SIG-M5 treated with dmso at 0.1 percent for 504 hours (cell line): ENCODE measurements at regions not wholly inside any gene's neighbourhood (a gene's known extent, or its start where the extent isn't known, plus 50 kb on each side); places are given as distances from the start of the nearest gene placed in this dataset.

Experiments used
- DNase-seq: peaks from one replicate; lab custom pipeline; 2025; ENCODE audit not compliant: unreplicated experiment; lab: John Stamatoyannopoulos, UW

GRCh38 chr1:56418151-56418631 lies 161.2 kb downstream of the PLPP3 start:
- DNase-seq = no peak

- DNase-seq = no peak
Measured at GRCh38 chr1:56417646-56418045, 161.7 kb downstream of the PLPP3 start.

GRCh38 chr1:56416495-56416894 lies 162.9 kb downstream of the PLPP3 start:
- DNase-seq = no peak

GRCh38 chr1:56415720-56416119 lies 163.6 kb downstream of the PLPP3 start:
- DNase-seq = no peak

GRCh38 chr1:56415258-56415657 lies 164.1 kb downstream of the PLPP3 start:
- no peak for DNase-seq

- peak; percentile 6 for DNase-seq
Measured at GRCh38 chr1:56414728-56415224, 164.6 kb downstream of the PLPP3 start.

GRCh38 chr1:56413671-56414199 lies 165.6 kb downstream of the PLPP3 start:
- DNase-seq = no peak

- DNase-seq = no peak
Measured at GRCh38 chr1:56411484-56412180, 167.7 kb downstream of the PLPP3 start.

- DNase-seq = no peak
Measured at GRCh38 chr1:56411021-56411420, 168.3 kb downstream of the PLPP3 start.

GRCh38 chr1:56410405-56410804 lies 169.0 kb downstream of the PLPP3 start:
- DNase-seq = no peak

GRCh38 chr1:56409112-56409691 lies 170.2 kb downstream of the PLPP3 start:
- no peak for DNase-seq

GRCh38 chr1:56406821-56407220 lies 172.5 kb downstream of the PLPP3 start:
- DNase-seq = no peak

GRCh38 chr1:56404561-56405030 lies 174.8 kb downstream of the PLPP3 start:
- no peak for DNase-seq

GRCh38 chr1:56404066-56404465 lies 175.3 kb downstream of the PLPP3 start:
- no peak for DNase-seq

GRCh38 chr1:56403321-56403720 lies 176.0 kb downstream of the PLPP3 start:
- DNase-seq = no peak

- no peak for DNase-seq
Measured at GRCh38 chr1:56401191-56401590, 178.2 kb downstream of the PLPP3 start.

GRCh38 chr1:56400526-56400925 lies 178.8 kb downstream of the PLPP3 start:
- no peak for DNase-seq

- no peak for DNase-seq
Measured at GRCh38 chr1:56399795-56400194, 179.6 kb downstream of the PLPP3 start.

- DNase-seq = no peak
Measured at GRCh38 chr1:56399326-56399725, 180.0 kb downstream of the PLPP3 start.

GRCh38 chr1:56397811-56398231 lies 181.5 kb downstream of the PLPP3 start:
- no peak for DNase-seq

- DNase-seq = no peak
Measured at GRCh38 chr1:56397409-56397808, 182.0 kb downstream of the PLPP3 start.

- DNase-seq = no peak
Measured at GRCh38 chr1:56396581-56396980, 182.8 kb downstream of the PLPP3 start.
